Activated CD4-positive, alpha-beta T cell treated with anti-CD3 and anti-CD28 coated beads, Interleukin-2, amount 50 U/mL, for 1 hour (primary cell): ENCODE measurements at regions not wholly inside any gene's neighbourhood (a gene's known extent, or its start where the extent isn't known, plus 50 kb on each side); places are given as distances from the start of the nearest gene placed in this dataset.

ENCODE experiments used
- DNase-seq: peaks from one replicate; pipeline ENCODE4 v3.0.0-alpha.2; 2020

DNA sequence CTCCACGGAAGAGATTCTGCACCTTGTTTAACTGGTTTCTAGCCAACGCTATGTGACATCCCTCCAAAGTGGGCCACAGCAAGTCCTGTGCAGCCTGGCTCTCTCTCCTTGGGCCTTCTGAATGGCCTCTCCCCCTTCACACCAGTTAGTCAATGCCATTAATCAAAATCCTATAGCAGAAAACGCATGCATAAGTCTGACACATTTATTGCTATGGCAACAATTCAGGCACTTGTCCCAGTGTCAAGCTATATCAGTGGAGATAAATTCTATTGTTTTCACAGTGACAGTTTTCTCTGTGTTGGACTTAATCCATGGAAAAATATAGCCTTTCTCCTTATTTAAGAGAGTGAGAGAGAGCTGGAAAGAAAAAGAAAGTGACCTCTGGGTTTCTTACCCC is 87.2 kb upstream of the TOX3 start:
- DNase-seq, result no peak

- DNase-seq, result no peak
Observed at GRCh38 chr16:52633230-52633629, 86.3 kb upstream of the TOX3 start.

GRCh38 chr16:52631711-52632110 is 84.8 kb upstream of the TOX3 start:
- DNase-seq, result no peak

DNA sequence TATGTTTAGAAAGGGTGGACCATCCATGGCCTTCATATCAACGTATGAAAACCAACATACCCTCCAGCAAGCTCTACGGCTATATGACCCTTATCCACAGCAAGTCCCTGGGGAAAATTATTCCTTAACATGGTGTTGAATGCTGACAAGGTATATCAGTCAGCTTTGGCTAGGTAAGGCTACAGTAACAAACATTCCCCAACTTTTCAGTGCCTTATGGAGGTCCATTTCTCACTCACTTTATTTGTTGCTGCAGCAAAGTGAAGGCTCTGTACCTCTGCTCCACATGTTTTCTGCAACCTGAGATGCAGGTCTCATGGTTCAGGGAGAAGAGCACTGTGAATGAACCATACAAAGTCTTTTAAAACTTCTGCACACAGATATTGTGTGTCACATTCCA is 83.8 kb upstream of the TOX3 start:
- no peak for DNase-seq

GRCh38 chr16:52629296-52629695 is 82.4 kb upstream of the TOX3 start:
- DNase-seq, result no peak

GRCh38 chr16:52624891-52625290 is 77.9 kb upstream of the TOX3 start:
- no peak for DNase-seq

- DNase-seq, result no peak
Observed at GRCh38 chr16:52621651-52622050, 74.7 kb upstream of the TOX3 start.

DNA sequence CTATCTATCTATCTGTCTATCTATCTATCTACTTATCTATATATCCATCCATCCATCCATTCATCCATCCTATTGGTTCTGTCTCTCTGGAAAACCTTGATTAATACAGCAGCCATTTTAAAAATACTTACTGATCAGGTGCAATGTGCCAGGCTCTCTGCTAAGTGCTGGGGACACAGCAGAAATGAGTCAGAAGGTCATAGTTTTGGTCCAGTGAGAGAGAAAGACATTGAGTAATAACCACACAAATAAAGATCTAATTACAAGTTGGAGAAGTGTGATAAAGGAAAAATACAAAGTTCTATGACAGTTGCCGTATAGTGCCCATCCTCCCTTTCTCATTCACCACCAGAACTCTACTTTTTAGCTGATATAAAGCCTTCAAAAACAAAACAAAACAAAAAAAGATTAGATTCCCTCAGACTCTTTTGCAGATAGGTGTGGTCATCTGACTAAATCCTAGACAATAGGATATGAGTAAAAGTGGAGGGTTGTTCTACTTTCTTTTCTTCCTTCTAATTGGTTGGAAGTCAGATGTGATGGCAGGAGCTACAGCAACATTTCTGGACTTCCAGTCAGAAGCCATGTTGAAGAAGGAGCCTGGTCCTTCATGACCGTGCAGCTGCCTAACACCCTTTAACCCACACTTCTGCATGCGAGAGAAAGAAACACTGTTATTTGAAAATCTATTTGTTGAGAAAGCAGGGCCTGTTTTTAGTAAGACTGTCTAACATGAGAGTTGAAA is 72.0 kb upstream of the TOX3 start:
- no peak for DNase-seq

DNA sequence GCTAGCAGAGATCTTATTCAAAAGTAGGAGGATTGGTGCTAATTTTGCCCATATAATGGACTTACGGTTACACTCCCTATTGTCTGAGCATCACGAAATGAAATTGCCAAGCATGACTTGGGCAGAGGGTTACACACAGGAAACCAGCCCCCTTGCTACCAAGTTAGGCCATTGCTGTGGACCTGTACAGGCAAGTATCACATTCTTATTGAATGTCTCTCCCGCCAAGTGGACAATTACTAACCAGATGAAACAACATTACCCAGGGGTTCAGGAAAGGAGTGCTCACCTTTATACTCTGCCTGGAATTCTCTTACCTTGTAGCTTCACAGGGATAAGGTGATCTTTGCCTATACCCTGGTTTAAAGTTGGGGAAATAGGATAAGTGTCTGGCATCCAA is 70.6 kb upstream of the TOX3 start:
- DNase-seq, result no peak

- no peak for DNase-seq
Observed at GRCh38 chr16:52613508-52613907, 66.6 kb upstream of the TOX3 start.

DNA sequence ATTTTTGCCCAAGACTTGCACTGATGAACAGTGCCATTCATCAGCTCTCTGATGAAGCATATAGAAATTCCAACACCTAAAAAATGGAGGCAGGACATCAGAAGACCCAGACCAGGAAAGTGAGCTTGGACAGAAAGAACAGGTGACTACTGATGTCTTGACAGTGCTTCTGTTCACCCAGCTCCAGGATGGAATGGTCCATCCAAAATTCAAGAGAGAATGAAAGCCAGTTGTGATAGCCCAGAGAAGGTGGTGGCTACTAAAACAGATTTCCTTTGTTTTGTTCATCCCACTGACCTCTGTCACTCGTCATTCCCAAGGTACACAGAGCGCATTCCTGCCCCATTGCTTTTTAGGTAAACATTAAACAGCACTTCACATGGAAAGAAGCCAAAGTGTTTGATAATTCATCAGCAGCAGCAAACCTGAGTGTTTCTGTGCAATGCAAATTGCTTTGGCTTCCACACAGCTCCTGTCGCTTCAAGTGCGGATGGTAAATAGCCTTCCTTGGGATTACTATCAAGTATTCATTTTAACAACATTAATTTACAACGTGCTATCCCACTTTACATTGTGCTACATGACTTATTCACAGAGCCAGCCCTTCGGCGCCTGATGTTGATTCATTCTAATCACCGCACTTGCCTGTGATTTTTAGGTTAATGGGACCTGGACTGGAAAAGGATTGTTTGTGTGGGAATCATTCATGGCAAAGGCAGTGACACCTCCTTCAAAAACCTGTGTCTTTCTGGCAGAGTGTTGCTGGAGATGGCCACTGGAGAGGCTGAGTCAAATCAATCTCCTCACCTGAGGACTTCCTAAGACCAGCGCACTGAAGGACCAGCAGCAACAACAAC is 65.1 kb upstream of the TOX3 start:
- no peak for DNase-seq

- no peak for DNase-seq
Observed at GRCh38 chr16:52603015-52603414, 56.1 kb upstream of the TOX3 start.

- DNase-seq, result no peak
Observed at GRCh38 chr16:52597772-52598483, 51.0 kb upstream of the TOX3 start.

DNA sequence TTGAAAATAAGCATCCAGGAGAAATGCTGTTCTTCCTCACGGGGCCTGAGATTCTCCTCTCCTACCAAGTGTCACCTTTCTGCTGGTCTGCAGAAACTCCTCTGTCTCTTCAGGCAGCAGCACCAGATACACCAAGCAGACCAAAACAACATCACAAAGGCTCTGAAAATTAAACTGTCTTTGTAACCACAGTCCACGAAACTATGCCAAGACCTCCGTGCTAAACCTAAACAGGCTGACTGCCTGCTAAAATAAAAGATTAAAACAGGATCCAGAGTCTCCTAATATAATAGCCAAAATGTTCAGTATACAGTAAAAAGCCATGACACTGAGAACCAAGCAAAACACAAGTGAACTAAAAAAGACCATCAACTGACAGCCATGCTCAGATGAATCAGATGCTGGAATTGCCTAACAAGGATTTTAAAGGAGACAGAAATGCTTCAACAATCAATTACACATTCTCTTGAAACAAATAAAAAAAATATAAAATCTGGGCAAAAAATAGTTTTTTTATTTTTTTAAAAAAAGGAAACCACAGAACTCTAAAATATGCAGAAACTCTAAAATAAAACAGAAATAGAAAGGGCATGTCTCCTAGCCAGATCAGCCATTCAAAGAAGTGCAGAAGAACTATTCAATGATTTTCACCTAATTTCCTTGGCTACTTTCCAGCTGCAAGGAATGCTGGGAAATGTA is 50.3 kb upstream of the TOX3 start:
- DNase-seq, result no peak
